H1 (cell line): ENCODE measurements at regions not wholly inside any gene's neighbourhood (a gene's known extent, or its start where the extent isn't known, plus 50 kb on each side); places are given as distances from the start of the nearest gene placed in this dataset.

ENCODE experiments used
- CEBPB ChIP-seq: IDR thresholded peaks from 2 replicates; pipeline ENCODE4 v1.6.1; 2012; ENCODE audit warnings: low read depth, low read length
- CHD1 ChIP-seq: IDR thresholded peaks from 2 replicates; pipeline ENCODE4 v1.6.1; 2012; ENCODE audit warnings: low read depth, low read length, improper control_type of control experiment
- CTCF ChIP-seq, 3 experiments: IDR thresholded peaks; 1 replicate in 2 of 3; 2 replicates in 1 of 3; pipeline versions ENCODE4 v1.5.1 to v1.6.1; 2011; ENCODE audit warnings: low read length in 3 of 3, mild to moderate bottlenecking in 3 of 3, inconsistent platforms in 2 of 3, low read depth in 1 of 3, moderate library complexity in 1 of 3; ENCODE audit not compliant: insufficient read depth in 1 of 3; ENCODE audit errors: control extremely low read depth in 1 of 3
- POLR2A ChIP-seq, 2 experiments: IDR thresholded peaks; 1 replicate in 1 of 2; 2 replicates in 1 of 2; pipeline ENCODE4 v1.6.1; 2011; ENCODE audit warnings: low read depth in 2 of 2, low read length in 2 of 2, mild to moderate bottlenecking in 2 of 2; ENCODE audit errors: control extremely low read depth in 1 of 2

- TF ChIP-seq POLR2A (IDR thresholded peaks at IDR 0.05; ENCODE audit: control extremely low read depth in 1 of 2, low read depth in 2 of 2, low read length in 2 of 2) = no peak
- TF ChIP-seq CTCF (IDR thresholded peaks at IDR 0.05; ENCODE audit: control extremely low read depth in 1 of 3, insufficient read depth in 1 of 3, low read depth in 1 of 3, low read length in 3 of 3) = no peak
- TF ChIP-seq CEBPB = no peak
- no peak for TF ChIP-seq CHD1
These were observed 170.2 kb downstream of the TEX29 start for GRCh38 chr13:111490611-111491010.
